ENCODE measurements at regions not wholly inside any gene's neighbourhood (a gene's known extent, or its start where the extent isn't known, plus 50 kb on each side); places are given as distances from the start of the nearest gene placed in this dataset.
A peak's percentile ranks its signal among the peaks of the same experiment; 100 is the strongest.

- intact Hi-C loops (cut with DNase I): loop anchor here (2.0 to 10.0 kb wide), 5 partner anchors 142 to 877 kb away; no protein-coding TSS in a partner anchor
- peak; percentile 92 for DNase-seq (ENCODE audit: low spot score)
Observed at GRCh38 chr14:89040460-89041256, 216.2 kb downstream of the TTC8 start.

GRCh38 chr14:89041257-89041582 lies 216.8 kb downstream of the TTC8 start:
- intact Hi-C loops (cut with DNase I): loop anchor here (2.0 to 10.0 kb wide), 5 partner anchors 141 to 876 kb away; no protein-coding TSS in a partner anchor
- no peak for DNase-seq (ENCODE audit: low spot score)

- intact Hi-C loops (cut with DNase I): loop anchor here (5.0 to 10.0 kb wide), 3 partner anchors 140 to 875 kb away; no protein-coding TSS in a partner anchor
- no peak for DNase-seq (ENCODE audit: low spot score)
Observed at GRCh38 chr14:89042021-89042420, 217.6 kb downstream of the TTC8 start.

GRCh38 chr14:89053303-89053702 lies 228.9 kb downstream of the TTC8 start:
- intact Hi-C loops (cut with DNase I): no loop called here
- no peak for DNase-seq (ENCODE audit: low spot score)

GRCh38 chr14:89056394-89056793 lies 231.9 kb downstream of the TTC8 start:
- DNase-seq (ENCODE audit: low spot score): no peak
- intact Hi-C loops (cut with DNase I): no loop called here

- no peak for DNase-seq (ENCODE audit: low spot score)
- intact Hi-C loops (cut with DNase I): no loop called here
Observed at GRCh38 chr14:89058697-89059096, 234.2 kb downstream of the TTC8 start.

- intact Hi-C loops (cut with DNase I): no loop called here
- DNase-seq (ENCODE audit: low spot score): no peak
Observed at GRCh38 chr14:89060191-89060590, 235.7 kb downstream of the TTC8 start.

- DNase-seq (ENCODE audit: low spot score): no peak
- intact Hi-C loops (cut with DNase I): no loop called here
Observed at GRCh38 chr14:89061696-89062095, 237.2 kb downstream of the TTC8 start.

GRCh38 chr14:89065879-89066278 lies 241.4 kb downstream of the TTC8 start:
- DNase-seq (ENCODE audit: low spot score): no peak
- intact Hi-C loops (cut with DNase I): no loop called here

GRCh38 chr14:89067293-89067972 lies 243.0 kb downstream of the TTC8 start:
- intact Hi-C loops (cut with DNase I): no loop called here
- DNase-seq (ENCODE audit: low spot score): peak; percentile 12

GRCh38 chr14:89078021-89078795 lies 253.8 kb downstream of the TTC8 start:
- intact Hi-C loops (cut with DNase I): no loop called here
- DNase-seq (ENCODE audit: low spot score): no peak

GRCh38 chr14:89085231-89085731 lies 260.8 kb downstream of the TTC8 start:
- intact Hi-C loops (cut with DNase I): no loop called here
- no peak for DNase-seq (ENCODE audit: low spot score)

GRCh38 chr14:89085737-89086382 lies 261.4 kb downstream of the TTC8 start:
- intact Hi-C loops (cut with DNase I): no loop called here
- DNase-seq (ENCODE audit: low spot score): no peak

GRCh38 chr14:89088530-89088929 lies 264.1 kb downstream of the TTC8 start:
- intact Hi-C loops (cut with DNase I): no loop called here
- DNase-seq (ENCODE audit: low spot score): no peak

GRCh38 chr14:89089330-89089729 lies 264.9 kb downstream of the TTC8 start:
- intact Hi-C loops (cut with DNase I): no loop called here
- no peak for DNase-seq (ENCODE audit: low spot score)

- DNase-seq (ENCODE audit: low spot score): no peak
- intact Hi-C loops (cut with DNase I): no loop called here
Observed at GRCh38 chr14:89091781-89092180, 267.3 kb downstream of the TTC8 start.

- no peak for DNase-seq (ENCODE audit: low spot score)
- intact Hi-C loops (cut with DNase I): no loop called here
Observed at GRCh38 chr14:89093083-89093730, 268.8 kb downstream of the TTC8 start.

GRCh38 chr14:89095036-89095435 lies 270.6 kb downstream of the TTC8 start:
- no peak for DNase-seq (ENCODE audit: low spot score)
- intact Hi-C loops (cut with DNase I): no loop called here

- no peak for DNase-seq (ENCODE audit: low spot score)
- intact Hi-C loops (cut with DNase I): no loop called here
Observed at GRCh38 chr14:89096946-89097345, 272.5 kb downstream of the TTC8 start.

Measured in cardiac septum (tissue), 1 donor.